PFSK-1 (cell line): ENCODE measurements at regions not wholly inside any gene's neighbourhood (a gene's known extent, or its start where the extent isn't known, plus 50 kb on each side); places are given as distances from the start of the nearest gene placed in this dataset.

Source experiments
- FOXP2 ChIP-seq: optimal IDR thresholded peaks from 2 replicates; pipeline ENCODE3; 2011; ENCODE audit warnings: borderline replicate concordance, control low read depth, inconsistent platforms; ENCODE audit not compliant: insufficient read depth; ENCODE audit errors: extremely low read length, extremely low read depth
- POLR2AphosphoS5 ChIP-seq: IDR thresholded peaks from 2 replicates; pipeline ENCODE4 v1.6.1; 2012; ENCODE audit warnings: low read depth, mild to moderate bottlenecking, control low read depth, low read length, moderate library complexity
- REST ChIP-seq, 2 experiments: IDR thresholded peaks; 2 replicates each; pipeline versions ENCODE4 v1.6.1 to v1.8.0; 2011 to 2012; ENCODE audit warnings: low read depth in 2 of 2, low read length in 2 of 2, control low read depth in 1 of 2, inconsistent platforms in 1 of 2, mild to moderate bottlenecking in 1 of 2, moderate library complexity in 1 of 2; ENCODE audit not compliant: insufficient read depth in 1 of 2
- SIN3A ChIP-seq: IDR thresholded peaks from 2 replicates; pipeline ENCODE4 v1.6.1; 2012; ENCODE audit warnings: mild to moderate bottlenecking, low read length, moderate library complexity, borderline replicate concordance; ENCODE audit not compliant: insufficient read depth
- TAF1 ChIP-seq: IDR thresholded peaks from 2 replicates; pipeline ENCODE4 v1.6.1; 2012; ENCODE audit warnings: low read length, control low read depth, borderline replicate concordance; ENCODE audit not compliant: insufficient read depth

DNA sequence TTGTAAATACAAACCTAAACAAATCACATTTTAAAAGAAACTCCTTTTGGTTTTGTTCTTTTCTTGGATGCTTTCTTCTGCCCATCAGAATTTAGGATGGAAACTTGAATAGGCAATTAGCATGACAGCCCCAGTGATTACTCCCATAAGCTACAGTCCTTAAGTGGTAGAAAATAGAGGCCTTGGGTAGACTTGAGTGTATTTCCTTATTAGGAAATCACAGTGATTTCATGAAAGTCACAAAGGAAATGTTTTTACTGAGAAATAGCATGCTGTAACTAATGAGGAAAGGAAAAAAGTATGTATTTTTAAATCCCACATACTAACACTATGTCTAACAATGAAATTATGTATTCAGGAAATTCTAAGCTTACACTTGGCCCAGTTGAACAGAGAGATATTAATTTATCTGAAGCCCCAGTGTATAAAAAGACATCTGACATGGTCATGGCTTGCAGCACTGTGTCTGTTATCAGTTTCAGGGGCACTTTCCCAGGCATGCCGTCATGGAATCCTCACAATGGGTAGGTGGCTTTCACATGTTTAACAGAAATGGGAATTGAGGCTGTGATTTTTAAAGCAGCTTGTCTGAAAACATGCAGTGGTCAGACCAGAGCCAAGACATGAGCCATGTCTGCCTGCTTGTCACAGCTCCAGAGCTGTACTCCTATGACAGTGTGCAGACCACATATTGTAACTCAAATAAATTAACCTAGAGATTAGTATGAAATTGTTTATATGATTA is 79.7 kb upstream of the TRIB2 start:
- TF ChIP-seq REST (IDR thresholded peaks at IDR 0.05; ENCODE audit: insufficient read depth in 1 of 2, low read depth in 2 of 2, low read length in 2 of 2) (no peak), POLR2AphosphoS5 (no peak), TAF1 (no peak), FOXP2 (no peak), SIN3A (no peak)

GRCh38 chr2:12637754-12638153 is 79.0 kb upstream of the TRIB2 start:
- TF ChIP-seq TAF1, result no peak
- TF ChIP-seq SIN3A, result no peak

- TF ChIP-seq TAF1, result no peak
Measured at GRCh38 chr2:12641441-12641840, 75.3 kb upstream of the TRIB2 start.

GRCh38 chr2:12642332-12642731 is 74.4 kb upstream of the TRIB2 start:
- TF ChIP-seq SIN3A, result no peak

- TF ChIP-seq POLR2AphosphoS5 (no peak), TAF1 (no peak), REST (IDR thresholded peaks at IDR 0.05; ENCODE audit: insufficient read depth in 1 of 2, low read depth in 2 of 2, low read length in 2 of 2) (no peak), SIN3A (no peak), FOXP2 (no peak)
Measured at GRCh38 chr2:12642859-12643258, 73.9 kb upstream of the TRIB2 start.

- TF ChIP-seq POLR2AphosphoS5 (no peak), TAF1 (no peak), REST (IDR thresholded peaks at IDR 0.05; ENCODE audit: insufficient read depth in 1 of 2, low read depth in 2 of 2, low read length in 2 of 2) (no peak), FOXP2 (no peak), SIN3A (no peak)
Measured at GRCh38 chr2:12649602-12650400, 66.9 kb upstream of the TRIB2 start.

DNA sequence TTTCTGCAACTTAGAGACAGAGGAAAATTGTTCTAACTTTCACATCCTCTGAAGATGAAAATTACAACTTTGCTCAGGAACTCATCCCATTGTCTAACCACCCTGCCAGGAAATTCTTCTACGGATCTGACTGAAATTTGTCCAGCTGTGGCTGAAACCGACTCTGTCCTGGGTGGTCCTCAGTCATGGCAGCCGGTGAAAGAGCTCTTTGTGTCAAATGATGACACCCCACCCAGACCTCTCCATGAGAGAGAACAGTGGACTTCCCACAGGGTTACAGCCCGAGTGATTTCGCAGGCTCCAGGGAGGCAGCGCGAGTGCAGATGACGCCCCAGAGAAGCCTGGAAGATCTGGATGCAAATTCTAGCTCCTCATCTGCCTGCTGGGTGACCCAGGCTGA is 65.1 kb upstream of the TRIB2 start:
- no peak for TF ChIP-seq TAF1
- TF ChIP-seq SIN3A, result no peak
- TF ChIP-seq FOXP2, result no peak
- no peak for TF ChIP-seq REST (IDR thresholded peaks at IDR 0.05; ENCODE audit: insufficient read depth in 1 of 2, low read depth in 2 of 2, low read length in 2 of 2)
- no peak for TF ChIP-seq POLR2AphosphoS5
